ENCODE measurements at regions not wholly inside any gene's neighbourhood (a gene's known extent, or its start where the extent isn't known, plus 50 kb on each side); places are given as distances from the start of the nearest gene placed in this dataset.

- H3K4me3 ChIP-seq: no peak overlapping the region
- 47 to 71% methylated on average over 5 of the region's 5 CpGs for whole genome bisulfite sequencing, 2 donors
- intact Hi-C loops (cut with DNase I): no loop called here
- H3K9me3 ChIP-seq: no peaks in the 10 kb centered on the region
- DNase-seq: no peak
- H3K27me3 ChIP-seq: no peaks in the 10 kb centered on the region
- H3K27ac ChIP-seq: no peak overlapping the region
- TF ChIP-seq POLR2AphosphoS5 (IDR thresholded peaks at IDR 0.05) (no peak), EP300 (IDR thresholded peaks at IDR 0.05) (no peak)
- H3K4me1 ChIP-seq: no peaks in the 10 kb centered on the region
- H3K36me3 ChIP-seq: no peaks in the 10 kb centered on the region
Observed at GRCh38 chr9:71352837-71353236, 231.4 kb upstream of the TRPM3 start.

DNA sequence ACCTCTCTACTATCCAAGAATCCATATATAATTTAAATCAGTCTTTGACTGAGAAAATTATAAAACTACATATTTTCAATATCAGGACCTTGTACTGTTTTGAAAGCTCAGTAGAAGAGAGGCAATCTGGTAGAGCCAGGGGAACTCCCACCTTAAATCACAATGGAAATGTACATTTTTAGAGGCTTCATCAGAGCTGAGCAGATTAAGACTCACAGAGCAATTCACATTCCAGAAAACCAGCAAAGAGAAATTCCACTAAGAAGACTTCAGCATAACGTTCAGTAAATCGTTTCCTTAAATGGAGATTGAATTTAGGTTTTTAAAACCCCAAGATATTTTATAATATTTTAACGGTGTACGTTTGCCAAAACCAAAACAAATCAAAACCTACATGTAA is 227.8 kb upstream of the TRPM3 start:
- H3K27me3 ChIP-seq: no peaks in the 10 kb centered on the region
- no peak for TF ChIP-seq EP300 (IDR thresholded peaks at IDR 0.05)
- TF ChIP-seq CTCF (IDR thresholded peaks at IDR 0.05): no peak
- no peak for TF ChIP-seq POLR2A (IDR thresholded peaks at IDR 0.05)
- TF ChIP-seq POLR2AphosphoS5 (IDR thresholded peaks at IDR 0.05): no peak
- no peaks in the 10 kb centered on the region for H3K4me1 ChIP-seq
- WGBS, 2 donors: 81 to 85% methylated on average over 4 of the region's 4 CpGs
- no peaks in the 10 kb centered on the region for H3K36me3 ChIP-seq
- no peak overlapping the region for H3K4me3 ChIP-seq
- intact Hi-C loops (cut with DNase I): no loop called here
- no peak overlapping the region for H3K27ac ChIP-seq
- H3K9me3 ChIP-seq: no peaks in the 10 kb centered on the region
- no peak for DNase-seq

DNA sequence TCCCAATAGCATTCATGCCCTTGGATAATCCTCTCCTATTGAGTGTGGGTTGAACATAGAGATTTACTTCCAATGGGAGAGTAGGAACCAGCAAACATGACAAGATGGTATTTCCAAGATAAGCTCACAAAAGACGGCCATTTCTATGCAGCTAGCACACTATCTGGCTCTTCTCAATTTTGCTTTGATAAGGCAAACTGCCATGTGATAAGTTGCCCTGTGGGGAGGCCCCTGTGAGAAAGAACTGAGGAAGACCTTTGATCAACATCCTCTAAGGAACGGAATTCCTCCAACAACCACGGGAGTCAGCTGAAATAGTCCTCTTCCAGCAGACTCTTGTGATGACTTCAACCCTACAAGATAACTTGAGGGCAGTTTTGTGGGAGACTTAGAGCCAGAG is 211.9 kb upstream of the TRPM3 start:
- no peaks in the 10 kb centered on the region for H3K4me1 ChIP-seq
- TF ChIP-seq EP300 (IDR thresholded peaks at IDR 0.05) (no peak), POLR2A (IDR thresholded peaks at IDR 0.05) (no peak), POLR2AphosphoS5 (IDR thresholded peaks at IDR 0.05) (no peak), CTCF (IDR thresholded peaks at IDR 0.05) (no peak)
- H3K4me3 ChIP-seq: no peak overlapping the region
- H3K27ac ChIP-seq: no peak overlapping the region
- 56 to 69% methylated on average over 3 of the region's 3 CpGs for WGBS, 2 donors
- intact Hi-C loops (cut with DNase I): no loop called here
- H3K9me3 ChIP-seq: no peaks in the 10 kb centered on the region
- no peak for DNase-seq
- H3K27me3 ChIP-seq: no peaks in the 10 kb centered on the region
- no peaks in the 10 kb centered on the region for H3K36me3 ChIP-seq

DNA sequence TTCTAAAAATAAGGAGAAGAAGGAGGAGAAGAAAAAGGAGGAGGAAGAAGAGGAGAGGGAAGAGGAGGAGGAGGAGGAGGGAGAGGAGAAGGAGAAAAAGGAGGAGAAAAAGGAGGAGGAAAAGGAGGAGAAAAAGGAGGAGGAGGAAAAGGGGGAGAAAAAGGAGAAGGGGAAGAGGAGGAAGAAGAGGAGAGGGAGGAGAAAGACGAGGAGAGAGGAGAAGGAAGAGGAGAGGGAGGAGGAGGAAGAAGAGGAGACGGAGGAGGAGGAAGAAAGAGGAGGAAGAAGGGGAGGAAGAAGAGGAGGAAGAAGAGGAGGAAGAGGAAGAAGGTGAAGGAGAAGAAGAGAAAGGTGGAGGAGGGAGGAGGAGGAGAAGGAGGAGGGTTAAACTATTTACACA is 210.2 kb upstream of the TRPM3 start:
- no peak for TF ChIP-seq POLR2A (IDR thresholded peaks at IDR 0.05)
- no peak for TF ChIP-seq CTCF (IDR thresholded peaks at IDR 0.05)
- no peak for TF ChIP-seq EP300 (IDR thresholded peaks at IDR 0.05)
- no peak for TF ChIP-seq POLR2AphosphoS5 (IDR thresholded peaks at IDR 0.05)
- DNase-seq: no peak
- no peaks in the 10 kb centered on the region for H3K9me3 ChIP-seq
- no peaks in the 10 kb centered on the region for H3K4me1 ChIP-seq
- WGBS, 2 donors: 45 to 66% methylated on average over 2 of the region's 2 CpGs
- no peak overlapping the region for H3K4me3 ChIP-seq
- no peaks in the 10 kb centered on the region for H3K27me3 ChIP-seq
- intact Hi-C loops (cut with DNase I): no loop called here
- no peaks in the 10 kb centered on the region for H3K36me3 ChIP-seq
- no peak overlapping the region for H3K27ac ChIP-seq

DNA sequence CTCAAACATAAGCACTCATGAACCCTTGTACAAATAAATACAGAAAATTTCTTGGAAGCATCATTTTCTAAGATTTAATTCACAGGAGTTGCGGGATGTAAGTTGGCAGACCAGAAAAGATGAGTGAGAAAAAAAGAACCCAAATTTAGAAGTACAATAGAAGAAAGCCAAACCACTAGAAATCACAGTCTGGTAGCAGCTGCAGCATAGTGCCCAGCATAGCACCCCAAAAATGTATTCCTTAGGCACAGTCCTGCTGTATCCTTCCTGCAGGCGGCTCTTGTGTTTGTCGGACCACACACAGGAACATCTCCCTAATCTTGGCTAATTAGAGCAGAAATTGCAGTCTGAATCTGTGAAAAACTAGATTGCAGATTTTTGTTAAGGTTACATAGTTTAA is 208.5 kb upstream of the TRPM3 start:
- WGBS, 2 donors: 86 to 93% methylated on average over 3 of the region's 3 CpGs
- TF ChIP-seq POLR2A (IDR thresholded peaks at IDR 0.05): no peak
- TF ChIP-seq EP300 (IDR thresholded peaks at IDR 0.05): no peak
- no peak for TF ChIP-seq CTCF (IDR thresholded peaks at IDR 0.05)
- TF ChIP-seq POLR2AphosphoS5 (IDR thresholded peaks at IDR 0.05): no peak
- Histone ChIP-seq H3K4me3 (no peak overlapping the region), H3K27me3 (no peaks in the 10 kb centered on the region), H3K4me1 (no peaks in the 10 kb centered on the region), H3K36me3 (no peaks in the 10 kb centered on the region), H3K27ac (no peak overlapping the region), H3K9me3 (no peaks in the 10 kb centered on the region)
- DNase-seq: no peak
- intact Hi-C loops (cut with DNase I): no loop called here

All from sigmoid colon (tissue), 6 donors.